IMR-90 (cell line): ENCODE measurements at regions not wholly inside any gene's neighbourhood (a gene's known extent, or its start where the extent isn't known, plus 50 kb on each side); places are given as distances from the start of the nearest gene placed in this dataset.

Source experiments
- ATAC-seq: fragments of 200-7000 bp; cut with Tn5 transposase; 2 replicates; pipeline ENCODE4 v1.9.1; 2020; ENCODE audit warnings: low read depth, mild to moderate bottlenecking, moderate library complexity
- BruUV-seq: library from RNA; stranded (reverse); fragments of 400-500 nt; replicated peaks from 2 replicates; lab custom pipeline; 2021; lab: Mats Ljungman, UMichigan
- CTCF ChIA-PET: fragments of 300-600 bp; formaldehyde crosslinking; extraction: SDS; loops from one replicate; lab custom pipeline; 2021; ENCODE audit warnings: antibody characterized with exemption; lab: Yijun Ruan, JAX
- POLR2A ChIA-PET: fragments of 300-600 bp; sonication (Branson Sonifier 250); formaldehyde crosslinking; loops from one replicate; lab custom pipeline; 2022; ENCODE audit warnings: antibody characterized with exemption; ENCODE audit not compliant: unreplicated experiment; lab: Charles Lee
- DNase-seq: peaks from one replicate; pipeline ENCODE4 v3.0.0; 2013
- H2AFZ ChIP-seq: replicated peaks from 2 replicates; pipeline ENCODE3; 2013; ENCODE audit warnings: low read length, mild to moderate bottlenecking; ENCODE audit not compliant: poor library complexity
- H2AK5ac ChIP-seq: 2 replicates; pipeline ENCODE4 v1.6.1; 2013; ENCODE audit warnings: low read depth, low read length, inconsistent platforms
- H2AK9ac ChIP-seq: replicated peaks from 2 replicates; pipeline ENCODE3; 2013; ENCODE audit warnings: mild to moderate bottlenecking, low read depth, low read length, moderate library complexity; ENCODE audit not compliant: poor library complexity
- H2BK120ac ChIP-seq: 2 replicates; pipeline ENCODE4 v1.6.1; 2013; ENCODE audit warnings: low read depth, low read length, inconsistent platforms
- H2BK15ac ChIP-seq: 3 replicates; pipeline ENCODE4 v1.6.1; 2013; ENCODE audit warnings: low read depth, low read length, inconsistent platforms
- H2BK20ac ChIP-seq: 2 replicates; pipeline ENCODE4 v1.6.1; 2013; ENCODE audit warnings: low read depth, mild to moderate bottlenecking, inconsistent platforms, low read length, moderate library complexity
- H2BK5ac ChIP-seq: 2 replicates; pipeline ENCODE4 v1.6.1; 2013; ENCODE audit warnings: mild to moderate bottlenecking, low read depth, low read length, inconsistent platforms; ENCODE audit not compliant: poor library complexity, severe bottlenecking
- H3K14ac ChIP-seq: replicated peaks from 2 replicates; pipeline ENCODE4 v1.6.1; 2013; ENCODE audit warnings: low read depth, low read length, inconsistent platforms
- H3K18ac ChIP-seq: 2 replicates; pipeline ENCODE4 v1.6.1; 2013; ENCODE audit warnings: low read depth, low read length, control low read depth
- H3K23ac ChIP-seq: 2 replicates; pipeline ENCODE4 v1.6.1; 2013; ENCODE audit warnings: low read depth, low read length, inconsistent platforms
- H3K27ac ChIP-seq: 2 replicates; pipeline ENCODE4 v1.5.1; 2013; ENCODE audit warnings: mild to moderate bottlenecking, control low read depth, low read length; ENCODE audit not compliant: insufficient read depth
- H3K27me3 ChIP-seq: 2 replicates; pipeline ENCODE4 v1.6.1; 2013; ENCODE audit warnings: low read length; ENCODE audit not compliant: control insufficient read depth, insufficient read depth
- H3K36me3 ChIP-seq: 2 replicates; pipeline ENCODE4 v1.6.1; 2013; ENCODE audit warnings: low read length, mixed read lengths; ENCODE audit not compliant: control insufficient read depth, insufficient read depth
- H3K4ac ChIP-seq: 2 replicates; pipeline ENCODE4 v1.6.1; 2013; ENCODE audit warnings: low read depth, low read length, inconsistent platforms
- H3K4me1 ChIP-seq: 2 replicates; pipeline ENCODE4 v1.6.1; 2013; ENCODE audit warnings: low read length, mixed read lengths; ENCODE audit not compliant: control insufficient read depth, insufficient read depth
- H3K4me2 ChIP-seq: 2 replicates; pipeline ENCODE4 v1.6.1; 2013; ENCODE audit warnings: low read depth, mild to moderate bottlenecking, control low read depth, low read length, moderate library complexity
- H3K4me3 ChIP-seq: 2 replicates; pipeline ENCODE4 v1.5.1; 2013; ENCODE audit warnings: low read depth, mild to moderate bottlenecking, control low read depth, low read length, moderate library complexity; ENCODE audit not compliant: insufficient read depth
- H3K56ac ChIP-seq: 2 replicates; pipeline ENCODE4 v1.6.1; 2013; ENCODE audit warnings: low read length, inconsistent platforms; ENCODE audit not compliant: insufficient read depth; ENCODE audit errors: extremely low read depth
- H3K79me1 ChIP-seq, 2 experiments: 2 replicates each; pipeline ENCODE4 v1.6.1; 2013; ENCODE audit warnings: low read length in 2 of 2, inconsistent platforms in 1 of 2, low read depth in 1 of 2
- H3K9ac ChIP-seq: 2 replicates; pipeline ENCODE4 v1.6.1; 2013; ENCODE audit warnings: low read depth, low read length, control low read depth
- H3K9me1 ChIP-seq: 2 replicates; pipeline ENCODE4 v1.6.1; 2013; ENCODE audit warnings: low read length, inconsistent platforms; ENCODE audit not compliant: insufficient read depth
- H3K9me3 ChIP-seq: 2 replicates; pipeline ENCODE4 v1.6.1; 2013; ENCODE audit warnings: low read length; ENCODE audit not compliant: control insufficient read depth, insufficient read depth
- H4K20me1 ChIP-seq: 2 replicates; pipeline ENCODE4 v1.6.1; 2013; ENCODE audit warnings: low read length, inconsistent platforms; ENCODE audit not compliant: insufficient read depth
- H4K5ac ChIP-seq: 2 replicates; pipeline ENCODE4 v1.6.1; 2013; ENCODE audit warnings: mild to moderate bottlenecking, low read depth, low read length, control low read depth
- H4K8ac ChIP-seq, 2 experiments: 2 replicates each; pipeline ENCODE4 v1.6.1; 2013; ENCODE audit warnings: low read depth in 2 of 2, low read length in 2 of 2, control low read depth in 1 of 2, inconsistent platforms in 1 of 2
- H4K91ac ChIP-seq: 2 replicates; pipeline ENCODE4 v1.6.1; 2013; ENCODE audit warnings: low read depth, low read length, inconsistent platforms; ENCODE audit not compliant: insufficient read depth
- BHLHE40 ChIP-seq: fragments of 150-350 bp; IDR thresholded peaks from 2 replicates; pipeline ENCODE4 v1.6.1; 2016; ENCODE audit warnings: mild to moderate bottlenecking, low read depth, low read length
- CEBPB ChIP-seq: IDR thresholded peaks from 2 replicates; pipeline ENCODE4 v1.6.1; 2012; ENCODE audit warnings: low read depth, low read length, improper control_type of control experiment
- CTCF ChIP-seq: conservative IDR thresholded peaks from 2 replicates; pipeline ENCODE4 v1.5.1; 2012; ENCODE audit warnings: mild to moderate bottlenecking, low read depth, low read length, improper control_type of control experiment
- ELK1 ChIP-seq: fragments of 150-350 bp; IDR thresholded peaks from 2 replicates; pipeline ENCODE4 v1.6.1; 2016; ENCODE audit warnings: low read depth, mild to moderate bottlenecking, low read length, moderate library complexity, borderline replicate concordance
- FOS ChIP-seq: fragments of 150-350 bp; IDR thresholded peaks from 2 replicates; pipeline ENCODE4 v1.6.1; 2016; ENCODE audit warnings: low read depth, low read length
- MAFK ChIP-seq: IDR thresholded peaks from 2 replicates; pipeline ENCODE4 v1.6.1; 2012; ENCODE audit warnings: low read depth, low read length, improper control_type of control experiment
- MAZ ChIP-seq: IDR thresholded peaks from 2 replicates; pipeline ENCODE4 v1.6.1; 2012; ENCODE audit warnings: low read depth, mild to moderate bottlenecking, low read length, improper control_type of control experiment, moderate library complexity, borderline replicate concordance
- NFE2L2 ChIP-seq: fragments of 150-350 bp; IDR thresholded peaks from 2 replicates; pipeline ENCODE4 v1.6.1; 2016; ENCODE audit warnings: low read depth, mild to moderate bottlenecking, low read length
- RAD21 ChIP-seq: IDR thresholded peaks from 2 replicates; pipeline ENCODE4 v1.6.1; 2012; ENCODE audit warnings: low read length, improper control_type of control experiment
- RCOR1 ChIP-seq: IDR thresholded peaks from 2 replicates; pipeline ENCODE4 v1.6.1; 2012; ENCODE audit warnings: mild to moderate bottlenecking, low read length, improper control_type of control experiment; ENCODE audit not compliant: insufficient replicate concordance
- RFX5 ChIP-seq: IDR thresholded peaks from 2 replicates; pipeline ENCODE4 v1.8.0; 2012; ENCODE audit warnings: low read depth, mild to moderate bottlenecking, low read length, moderate library complexity
- SMC3 ChIP-seq: fragments of 150-350 bp; IDR thresholded peaks from 2 replicates; pipeline ENCODE4 v1.6.1; 2016; ENCODE audit warnings: low read depth, mild to moderate bottlenecking, antibody characterized with exemption, low read length, moderate library complexity
- USF2 ChIP-seq: fragments of 150-350 bp; IDR thresholded peaks from 2 replicates; pipeline ENCODE4 v1.6.1; 2017; ENCODE audit warnings: mild to moderate bottlenecking, antibody characterized with exemption, low read length, low read depth
- WGBS, 2 experiments: methylation state at CpG; one replicate each; pipeline versions ENCODE4 v1.1.5 to v1.1.7; 2013; ENCODE audit warnings: missing lambda C conversion rate in 2 of 2; ENCODE audit not compliant: insufficient read length in 1 of 2; ENCODE audit errors: extremely low coverage in 2 of 2; 5-methylcytosine and 5-hydroxymethylcytosine counted together
- dilution Hi-C: fragments of 300-500 bp; cut with HindIII; formaldehyde crosslinking; loops from one replicate; pipeline ENCODE4 v1.14.3; 2018; ENCODE audit warnings: low sequenced_read_pairs; ENCODE audit not compliant: unreplicated experiment
- in situ Hi-C: fragments of 300-500 bp; cut with MboI; formaldehyde crosslinking; loops from 3 replicates; pipeline ENCODE4 v1.14.3; 2019; ENCODE audit warnings: low sequenced_read_pairs, inconsistent platforms, mixed read lengths
- intact Hi-C: fragments of 100-400 bp; cut with micrococcal nuclease; formaldehyde crosslinking; loops from 2 replicates; pipeline ENCODE4 v1.10.0; 2022

- Histone ChIP-seq H2AFZ (no peak overlapping the region), H3K4ac (no peak overlapping the region)
Measured at GRCh38 chr17:13749891-13750235, 148.1 kb upstream of the HS3ST3A1 start.

More at GRCh38 chr17:13749891-13750235, 148.1 kb upstream of the HS3ST3A1 start:
- Histone ChIP-seq H3K4me1 (peaks cover 5% of the 10 kb centered on the region; the same call in 1 of the 2 replicates), H3K9me1 (no peaks in the 10 kb centered on the region), H3K4me3 (no peak overlapping the region), H3K79me1 (no peaks in the 10 kb centered on the region), H3K9me3 (no peaks in the 10 kb centered on the region), H3K27me3 (no peaks in the 10 kb centered on the region), H4K20me1 (no peaks in the 10 kb centered on the region), H2BK15ac (no peak overlapping the region), H3K18ac (0 out of 2 replicates have a peak overlapping the region, but pooled peaks have one; percentile 23), H3K56ac (no peak overlapping the region), H2BK5ac (no peak overlapping the region), H3K36me3 (no peaks in the 10 kb centered on the region), H4K8ac (no peak overlapping the region), H2AK5ac (no peak overlapping the region), H4K5ac (peak overlapping the region; percentile 7; the same call in 1 of the 2 replicates), H3K14ac (no peak overlapping the region), H4K91ac (no peak overlapping the region), H2AK9ac (no peak overlapping the region), H3K9ac (no peak overlapping the region), H2BK20ac (no peak overlapping the region), H3K27ac (no peak overlapping the region), H3K4me2 (no peak overlapping the region), H2BK120ac (no peak overlapping the region), H3K23ac (no peak overlapping the region)
- no peak; the same call in 1 of the 2 replicates for ATAC-seq
- ChIA-PET CTCF (no interaction called here), POLR2A (no interaction called here)
- DNase-seq: no peak
- intact Hi-C loops (no loop called here), in situ Hi-C loops (no loop called here), dilution Hi-C loops (no loop called here)
- no TSS peak for BruUV-seq
- TF ChIP-seq BHLHE40 (no peak), ELK1 (no peak), FOS (no peak), USF2 (no peak), CTCF (no peak), RCOR1 (no peak), RAD21 (no peak), MAZ (no peak), NFE2L2 (no peak), RFX5 (no peak), SMC3 (no peak), MAFK (no peak), CEBPB (no peak)
- WGBS, 2 experiments: no CpG with 5 or more reads among the region's 1 CpG
